Calu3 (cell line): ENCODE measurements at regions not wholly inside any gene's neighbourhood (a gene's known extent, or its start where the extent isn't known, plus 50 kb on each side); places are given as distances from the start of the nearest gene placed in this dataset.

Experiments
- BruUV-seq: library from RNA; stranded (reverse); fragments of 400-500 nt; replicated peaks from 2 replicates; lab custom pipeline; 2021; lab: Mats Ljungman, UMichigan
- CTCF ChIA-PET: fragments of 300-600 bp; sonication (Branson Sonifier 250); formaldehyde crosslinking; loops from one replicate; lab custom pipeline; 2022; ENCODE audit warnings: antibody characterized with exemption; lab: Charles Lee
- DNase-seq: peaks from one replicate; pipeline ENCODE4 v3.0.0; 2022
- H3K27ac Mint-ChIP-seq: one replicate; pipeline ENCODE4 v1.8.0; 2022; ENCODE audit warnings: mixed read lengths; ENCODE audit not compliant: unreplicated experiment
- H3K27me3 Mint-ChIP-seq: one replicate; pipeline ENCODE4 v1.8.0; 2022; ENCODE audit warnings: mixed read lengths; ENCODE audit not compliant: unreplicated experiment
- H3K36me3 Mint-ChIP-seq: one replicate; pipeline ENCODE4 v1.8.0; 2022; ENCODE audit warnings: mild to moderate bottlenecking, moderate library complexity, mixed read lengths; ENCODE audit not compliant: insufficient read depth, unreplicated experiment
- H3K4me1 Mint-ChIP-seq: one replicate; pipeline ENCODE4 v1.8.0; 2022; ENCODE audit warnings: mild to moderate bottlenecking, low read depth, mixed read lengths; ENCODE audit not compliant: unreplicated experiment
- H3K4me3 Mint-ChIP-seq: one replicate; pipeline ENCODE4 v1.8.0; 2022; ENCODE audit warnings: mild to moderate bottlenecking, low read depth, moderate library complexity, mixed read lengths; ENCODE audit not compliant: unreplicated experiment
- H3K9me3 Mint-ChIP-seq: one replicate; pipeline ENCODE4 v1.8.0; 2022; ENCODE audit warnings: low read depth, mixed read lengths; ENCODE audit not compliant: unreplicated experiment
- CTCF ChIP-seq: fragments of 200-600 bp; IDR thresholded peaks from one replicate; pipeline ENCODE4 v1.8.0; 2022; ENCODE audit warnings: antibody characterized with exemption; ENCODE audit not compliant: unreplicated experiment
- intact Hi-C: fragments of 100-400 bp; cut with micrococcal nuclease; formaldehyde crosslinking; loops from one replicate; pipeline ENCODE4 v1.10.0; 2022; ENCODE audit not compliant: unreplicated experiment

GRCh38 chr4:101593666-101594065 lies 196.9 kb upstream of the BANK1 start:
- H3K36me3 Mint-ChIP-seq: no peaks in the 10 kb centered on the region
- no peaks in the 10 kb centered on the region for H3K27me3 Mint-ChIP-seq
- CTCF ChIA-PET: no interaction called here
- DNase-seq: no peak
- no peaks in the 10 kb centered on the region for H3K4me1 Mint-ChIP-seq
- H3K9me3 Mint-ChIP-seq: no peaks in the 10 kb centered on the region
- intact Hi-C loops: no loop called here
- no peak overlapping the region for H3K27ac Mint-ChIP-seq
- TF ChIP-seq CTCF: no peak
- H3K4me3 Mint-ChIP-seq: no peak overlapping the region
- no TSS peak for BruUV-seq

- Mint-ChIP-seq H3K9me3 (no peaks in the 10 kb centered on the region), H3K27ac (no peak overlapping the region), H3K27me3 (no peaks in the 10 kb centered on the region), H3K36me3 (no peaks in the 10 kb centered on the region), H3K4me1 (no peaks in the 10 kb centered on the region), H3K4me3 (no peak overlapping the region)
- intact Hi-C loops: no loop called here
- no peak for TF ChIP-seq CTCF
- no peak for DNase-seq
- BruUV-seq: no TSS peak
- CTCF ChIA-PET: interaction anchor here (0.6 kb wide), 1 partner anchor 228 kb away, joined by 3 read pairs; no protein-coding TSS in a partner anchor
Measured at GRCh38 chr4:101584306-101584705, 206.2 kb upstream of the BANK1 start.

GRCh38 chr4:101563126-101563525 lies 215.8 kb upstream of the PPP3CA start:
- Mint-ChIP-seq H3K27ac (no peak overlapping the region), H3K27me3 (no peaks in the 10 kb centered on the region), H3K4me3 (no peak overlapping the region), H3K9me3 (peaks cover 8% of the 10 kb centered on the region), H3K4me1 (no peaks in the 10 kb centered on the region), H3K36me3 (no peaks in the 10 kb centered on the region)
- TF ChIP-seq CTCF: no peak
- no peak for DNase-seq
- CTCF ChIA-PET: interaction anchor here (0.7 kb wide), 1 partner anchor 388 kb away, joined by 3 read pairs; no protein-coding TSS in a partner anchor
- intact Hi-C loops: no loop called here
- no TSS peak for BruUV-seq

- intact Hi-C loops: no loop called here
- BruUV-seq: no TSS peak
- Mint-ChIP-seq H3K27ac (no peak overlapping the region), H3K4me1 (no peaks in the 10 kb centered on the region), H3K9me3 (no peaks in the 10 kb centered on the region), H3K27me3 (no peaks in the 10 kb centered on the region), H3K36me3 (no peaks in the 10 kb centered on the region), H3K4me3 (no peak overlapping the region)
- no peak for DNase-seq
- CTCF ChIA-PET: no interaction called here
- TF ChIP-seq CTCF: no peak
Measured at GRCh38 chr4:101556842-101557241, 209.5 kb upstream of the PPP3CA start.
